ENCODE measurements at regions not wholly inside any gene's neighbourhood (a gene's known extent, or its start where the extent isn't known, plus 50 kb on each side); places are given as distances from the start of the nearest gene placed in this dataset.

DNA sequence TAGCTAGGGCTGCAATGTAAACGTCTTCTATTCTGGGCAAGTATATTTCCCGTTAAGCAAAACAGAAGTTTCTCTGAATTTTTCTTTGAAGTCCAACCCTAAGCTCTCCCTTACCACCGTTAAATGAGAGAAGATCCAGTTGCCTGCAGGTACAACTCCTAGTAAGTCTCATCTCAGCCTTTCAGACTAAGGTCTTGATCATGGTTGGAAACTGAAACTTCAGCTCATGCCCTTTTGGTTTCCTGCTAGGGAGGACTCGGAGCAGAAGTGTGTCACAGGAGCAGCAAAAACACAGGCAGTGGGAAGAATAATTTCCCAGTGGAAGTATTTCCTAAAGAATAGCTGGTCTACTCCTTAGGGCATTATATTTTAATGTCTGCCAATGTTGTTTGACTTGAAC is 717.9 kb downstream of the PRELID2 start:
- Histone ChIP-seq H4K20me1 (ENCODE audit: insufficient read depth, low read length) (no peaks in the 10 kb centered on the region), H3K9ac (ENCODE audit: insufficient read depth, low read depth, low read length) (no peak overlapping the region), H2AFZ (ENCODE audit: low read length) (no peak overlapping the region), H3K36me3 (replicated peaks in 1 of 2; ENCODE audit: control insufficient read depth in 1 of 2, insufficient read depth in 2 of 2, low read length in 2 of 2) (no peaks in the 10 kb centered on the region), H3K4me2 (ENCODE audit: low read depth, low read length) (no peak overlapping the region), H3K27ac (ENCODE audit: extremely low read length, insufficient read depth, low read length) (no peak overlapping the region), H3K9me3 (ENCODE audit: low read length) (no peaks in the 10 kb centered on the region), H3K27me3 (ENCODE audit: control insufficient read depth in 1 of 2, insufficient read depth in 2 of 2, low read length in 2 of 2) (no peaks in the 10 kb centered on the region), H3K4me1 (ENCODE audit: insufficient read depth, low read length) (no peaks in the 10 kb centered on the region), H3K4me3 (replicated peaks in 1 of 3; ENCODE audit: insufficient read depth in 1 of 3, low read depth in 2 of 3, low read length in 3 of 3) (no peak overlapping the region), H3K79me2 (ENCODE audit: insufficient read depth, low read length) (no peaks in the 10 kb centered on the region)
- POLR2A ChIA-PET, result no interaction called here
- BruUV-seq (replicated peaks), result no TSS peak
- FAIRE-seq (no peak), DNase-seq (ENCODE audit: low spot score) (no peak), ATAC-seq (no peak)
- TF ChIP-seq ZBTB1 (CRISPR knock-in tag; IDR thresholded peaks at IDR 0.05; ENCODE audit: borderline replicate concordance), result no peak
- no peak for TF ChIP-seq ZNF460 (CRISPR knock-in tag; IDR thresholded peaks at IDR 0.05; ENCODE audit: borderline replicate concordance)
- TF ChIP-seq FOXA1 (IDR thresholded peaks at IDR 0.05), result no peak
- TF ChIP-seq FOXA1 (CRISPR knock-in tag; IDR thresholded peaks at IDR 0.05), result no peak
- no peak for TF ChIP-seq ZNF816 (CRISPR knock-in tag; IDR thresholded peaks at IDR 0.05; ENCODE audit: borderline replicate concordance)
- TF ChIP-seq KDM4B (CRISPR knock-in tag; IDR thresholded peaks at IDR 0.05), result no peak
- TF ChIP-seq, protein P1, sequence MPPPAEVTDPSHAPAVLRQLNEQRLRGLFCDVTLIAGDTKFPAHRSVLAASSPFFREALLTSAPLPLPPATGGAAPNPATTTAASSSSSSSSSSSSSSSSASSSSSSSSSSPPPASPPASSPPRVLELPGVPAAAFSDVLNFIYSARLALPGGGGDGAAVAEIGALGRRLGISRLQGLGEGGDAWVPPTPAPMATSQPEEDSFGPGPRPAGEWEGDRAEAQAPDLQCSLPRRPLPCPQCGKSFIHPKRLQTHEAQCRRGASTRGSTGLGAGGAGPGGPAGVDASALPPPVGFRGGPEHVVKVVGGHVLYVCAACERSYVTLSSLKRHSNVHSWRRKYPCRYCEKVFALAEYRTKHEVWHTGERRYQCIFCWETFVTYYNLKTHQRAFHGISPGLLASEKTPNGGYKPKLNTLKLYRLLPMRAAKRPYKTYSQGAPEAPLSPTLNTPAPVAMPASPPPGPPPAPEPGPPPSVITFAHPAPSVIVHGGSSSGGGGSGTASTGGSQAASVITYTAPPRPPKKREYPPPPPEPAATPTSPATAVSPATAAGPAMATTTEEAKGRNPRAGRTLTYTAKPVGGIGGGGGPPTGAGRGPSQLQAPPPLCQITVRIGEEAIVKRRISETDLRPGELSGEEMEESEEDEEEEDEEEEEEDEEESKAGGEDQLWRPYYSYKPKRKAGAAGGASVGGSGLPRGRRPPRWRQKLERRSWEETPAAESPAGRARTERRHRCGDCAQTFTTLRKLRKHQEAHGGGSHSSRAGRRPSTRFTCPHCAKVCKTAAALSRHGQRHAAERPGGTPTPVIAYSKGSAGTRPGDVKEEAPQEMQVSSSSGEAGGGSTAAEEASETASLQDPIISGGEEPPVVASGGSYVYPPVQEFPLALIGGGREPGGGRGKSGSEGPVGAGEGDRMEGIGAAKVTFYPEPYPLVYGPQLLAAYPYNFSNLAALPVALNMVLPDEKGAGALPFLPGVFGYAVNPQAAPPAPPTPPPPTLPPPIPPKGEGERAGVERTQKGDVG (CRISPR knock-in tag; IDR thresholded peaks at IDR 0.05; ENCODE audit: borderline replicate concordance), result no peak
- TF ChIP-seq ZNF563 (CRISPR knock-in tag; IDR thresholded peaks at IDR 0.05), result no peak
- no peak for TF ChIP-seq ZNF224 (CRISPR knock-in tag; IDR thresholded peaks at IDR 0.05)
- no peak for TF ChIP-seq CBX5 (CRISPR knock-in tag; IDR thresholded peaks at IDR 0.05; ENCODE audit: borderline replicate concordance)
- TF ChIP-seq MXI1 (IDR thresholded peaks at IDR 0.05; ENCODE audit: borderline replicate concordance, low read depth, low read length), result no peak
- TF ChIP-seq ZNF136 (CRISPR knock-in tag; IDR thresholded peaks at IDR 0.05; ENCODE audit: low read depth), result no peak
- no peak for TF ChIP-seq DPF2 (CRISPR knock-in tag; IDR thresholded peaks at IDR 0.05; ENCODE audit: borderline replicate concordance, low read depth)
- TF ChIP-seq ZSCAN12 (CRISPR knock-in tag; IDR thresholded peaks at IDR 0.05), result no peak
- in situ Hi-C loops (cut with HindIII; ENCODE audit: extremely low pct_ligation_motif_present, low pct_unique_long_range_greater_than_20kb), result no loop called here
- 1% methylated on average over 4 of the region's 4 CpGs for WGBS (ENCODE audit: low lambda C conversion rate)
- CTCF ChIA-PET (ENCODE audit: low intra/inter-chr PET ratio, low total read pairs), result no interaction called here
- intact Hi-C loops (cut with micrococcal nuclease; ENCODE audit: unreplicated experiment), result no loop called here

Data from HepG2 (cell line).